Vagina (tissue), 2 donors: ENCODE measurements at regions not wholly inside any gene's neighbourhood (a gene's known extent, or its start where the extent isn't known, plus 50 kb on each side); places are given as distances from the start of the nearest gene placed in this dataset.

ENCODE experiments used
- DNase-seq, 2 donors: peaks; one replicate each; pipeline ENCODE4 v3.0.0-alpha.2; 2017; ENCODE audit errors: extremely low spot score in 2 of 2
- H3K27ac ChIP-seq: fragments of 200-600 bp; sonication (generic); one replicate; pipeline ENCODE4 v1.5.1; 2019
- H3K27me3 ChIP-seq: fragments of 200-600 bp; sonication (generic); one replicate; pipeline ENCODE4 v1.5.1; 2019
- H3K36me3 ChIP-seq, 2 donors: fragments of 200-600 bp; sonication (generic); one replicate each; pipeline ENCODE4 v1.5.1; 2017 to 2019
- H3K4me1 ChIP-seq: fragments of 200-600 bp; sonication (generic); one replicate; pipeline ENCODE4 v1.5.1; 2019
- H3K4me3 ChIP-seq, 2 donors: fragments of 200-600 bp; sonication (generic); 1 replicate in 1 of 2; 2 replicates in 1 of 2; pipeline ENCODE4 v1.5.1; 2016 to 2019
- H3K9me3 ChIP-seq: fragments of 200-600 bp; sonication (generic); one replicate; pipeline ENCODE4 v1.5.1; 2019
- POLR2A ChIP-seq, 2 donors: fragments of 450-650 bp; IDR thresholded peaks; one replicate each; pipeline ENCODE4 v1.6.1; 2017; ENCODE audit warnings: antibody characterized with exemption in 2 of 2, mild to moderate bottlenecking in 2 of 2, moderate library complexity in 2 of 2
- POLR2AphosphoS5 ChIP-seq, 2 donors: sonication (generic); formaldehyde crosslinking; IDR thresholded peaks; one replicate each; pipeline ENCODE4 v1.9.0; 2017; ENCODE audit warnings: antibody characterized with exemption in 2 of 2, mild to moderate bottlenecking in 2 of 2, low read depth in 1 of 2; ENCODE audit not compliant: insufficient read depth in 1 of 2
- intact Hi-C: fragments of 100-400 bp; cut with DNase I; formaldehyde crosslinking; loops from one replicate; pipeline ENCODE4 v1.15.1; 2023
- TF ChIP-seq, protein P1 (sequence below), 3 experiments: fragments of 450-650 bp in 2 of 3; fragments of 200-600 bp in 1 of 3; sonication (generic) in 1 of 3; IDR thresholded peaks; one replicate each; pipeline ENCODE4 v1.5.1; 2017 to 2019; ENCODE audit warnings: antibody characterized with exemption in 3 of 3, mild to moderate bottlenecking in 2 of 3, moderate library complexity in 2 of 3

DNA sequence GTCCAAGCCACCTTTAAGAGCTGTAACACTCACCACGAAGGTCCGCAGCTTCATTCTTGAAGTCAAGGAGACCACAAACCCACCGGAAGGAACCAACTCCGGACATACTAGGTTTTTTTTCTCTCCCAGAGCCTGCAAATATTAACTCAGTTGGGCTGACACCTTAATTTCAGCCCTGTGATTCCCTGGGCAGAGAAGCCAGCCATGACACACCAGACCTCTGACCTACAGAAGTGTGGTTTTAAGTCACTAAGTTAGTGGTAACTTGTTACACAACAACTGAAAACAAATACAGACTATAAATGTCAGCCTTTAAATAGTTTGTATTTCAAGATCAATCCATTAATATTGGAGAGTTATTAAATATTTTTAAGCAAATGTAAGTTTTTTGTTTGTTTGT lies 855.1 kb downstream of the TMEM182 start:
- H3K27me3 ChIP-seq: no peaks in the 10 kb centered on the region
- no peak for DNase-seq
- intact Hi-C loops: no loop called here
- H3K27ac ChIP-seq: no peak overlapping the region
- no peak for TF ChIP-seq POLR2AphosphoS5 (IDR thresholded peaks at IDR 0.05; ENCODE audit: insufficient read depth in 1 of 2, low read depth in 1 of 2)
- TF ChIP-seq, protein P1, sequence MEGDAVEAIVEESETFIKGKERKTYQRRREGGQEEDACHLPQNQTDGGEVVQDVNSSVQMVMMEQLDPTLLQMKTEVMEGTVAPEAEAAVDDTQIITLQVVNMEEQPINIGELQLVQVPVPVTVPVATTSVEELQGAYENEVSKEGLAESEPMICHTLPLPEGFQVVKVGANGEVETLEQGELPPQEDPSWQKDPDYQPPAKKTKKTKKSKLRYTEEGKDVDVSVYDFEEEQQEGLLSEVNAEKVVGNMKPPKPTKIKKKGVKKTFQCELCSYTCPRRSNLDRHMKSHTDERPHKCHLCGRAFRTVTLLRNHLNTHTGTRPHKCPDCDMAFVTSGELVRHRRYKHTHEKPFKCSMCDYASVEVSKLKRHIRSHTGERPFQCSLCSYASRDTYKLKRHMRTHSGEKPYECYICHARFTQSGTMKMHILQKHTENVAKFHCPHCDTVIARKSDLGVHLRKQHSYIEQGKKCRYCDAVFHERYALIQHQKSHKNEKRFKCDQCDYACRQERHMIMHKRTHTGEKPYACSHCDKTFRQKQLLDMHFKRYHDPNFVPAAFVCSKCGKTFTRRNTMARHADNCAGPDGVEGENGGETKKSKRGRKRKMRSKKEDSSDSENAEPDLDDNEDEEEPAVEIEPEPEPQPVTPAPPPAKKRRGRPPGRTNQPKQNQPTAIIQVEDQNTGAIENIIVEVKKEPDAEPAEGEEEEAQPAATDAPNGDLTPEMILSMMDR (IDR thresholded peaks at IDR 0.05): no peak
- no peak for TF ChIP-seq POLR2A (IDR thresholded peaks at IDR 0.05)
- no peak overlapping the region for H3K4me3 ChIP-seq
- H3K9me3 ChIP-seq: no peaks in the 10 kb centered on the region
- H3K36me3 ChIP-seq: no peaks in the 10 kb centered on the region
- H3K4me1 ChIP-seq: no peaks in the 10 kb centered on the region

DNA sequence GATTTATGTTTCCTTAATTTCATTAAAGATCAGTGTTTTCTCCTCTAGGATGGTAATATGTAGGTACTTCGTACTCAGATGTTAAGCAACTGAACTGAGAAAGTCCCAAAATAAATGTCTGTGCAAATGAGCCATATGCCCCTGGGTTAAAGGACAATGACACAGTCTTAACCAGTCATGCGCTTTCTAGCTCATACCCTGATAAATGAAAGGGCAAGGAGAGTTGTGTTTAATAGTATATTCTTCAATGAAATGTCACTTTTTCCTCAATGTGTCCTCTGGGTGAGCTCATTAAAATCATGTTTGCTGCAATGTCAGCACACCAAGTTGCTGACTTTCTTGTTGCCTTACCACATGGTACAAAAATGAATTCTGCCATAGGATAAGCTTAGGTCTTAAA lies 856.3 kb downstream of the TMEM182 start:
- no peak for TF ChIP-seq POLR2AphosphoS5 (IDR thresholded peaks at IDR 0.05; ENCODE audit: insufficient read depth in 1 of 2, low read depth in 1 of 2)
- TF ChIP-seq POLR2A (IDR thresholded peaks at IDR 0.05): no peak
- TF ChIP-seq, protein P1 (IDR thresholded peaks at IDR 0.05): no peak
- Histone ChIP-seq H3K27ac (no peak overlapping the region), H3K9me3 (no peaks in the 10 kb centered on the region), H3K4me3 (no peak overlapping the region), H3K4me1 (no peaks in the 10 kb centered on the region), H3K27me3 (no peaks in the 10 kb centered on the region), H3K36me3 (no peaks in the 10 kb centered on the region)
- intact Hi-C loops: no loop called here
- no peak for DNase-seq

- no peaks in the 10 kb centered on the region for H3K36me3 ChIP-seq
- no peak overlapping the region for H3K4me3 ChIP-seq
- intact Hi-C loops: no loop called here
- no peaks in the 10 kb centered on the region for H3K27me3 ChIP-seq
- H3K9me3 ChIP-seq: no peaks in the 10 kb centered on the region
- TF ChIP-seq POLR2AphosphoS5 (IDR thresholded peaks at IDR 0.05; ENCODE audit: insufficient read depth in 1 of 2, low read depth in 1 of 2) (no peak), POLR2A (IDR thresholded peaks at IDR 0.05) (no peak)
- TF ChIP-seq, protein P1 (IDR thresholded peaks at IDR 0.05): no peak
- H3K27ac ChIP-seq: no peak overlapping the region
- DNase-seq: no peak
- no peaks in the 10 kb centered on the region for H3K4me1 ChIP-seq
Measured at GRCh38 chr2:103627301-103627700, 865.5 kb downstream of the TMEM182 start.

DNA sequence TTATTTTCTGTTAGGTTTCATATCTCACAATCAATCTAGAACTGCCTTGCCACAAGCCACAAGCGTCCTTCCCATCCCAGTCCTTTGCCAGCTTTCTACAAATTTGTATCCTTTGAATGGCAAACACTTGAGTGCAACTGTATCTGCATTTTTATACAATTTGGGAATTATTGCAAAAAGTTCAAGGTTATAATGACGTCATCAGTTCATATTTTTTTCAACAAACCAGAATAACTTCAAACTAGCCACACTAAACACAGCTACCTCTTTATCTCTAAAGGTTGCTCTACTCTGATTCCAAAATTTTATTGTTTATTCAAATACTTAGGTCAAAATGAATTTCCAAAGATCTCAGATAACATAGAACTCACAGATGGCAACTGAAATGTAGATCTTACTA lies 877.1 kb downstream of the TMEM182 start:
- DNase-seq: no peak
- Histone ChIP-seq H3K4me1 (no peaks in the 10 kb centered on the region), H3K4me3 (no peak overlapping the region), H3K27ac (no peak overlapping the region), H3K27me3 (no peaks in the 10 kb centered on the region), H3K36me3 (no peaks in the 10 kb centered on the region), H3K9me3 (no peaks in the 10 kb centered on the region)
- intact Hi-C loops: no loop called here
- TF ChIP-seq POLR2A (IDR thresholded peaks at IDR 0.05) (no peak), POLR2AphosphoS5 (IDR thresholded peaks at IDR 0.05; ENCODE audit: insufficient read depth in 1 of 2, low read depth in 1 of 2) (no peak)
- TF ChIP-seq, protein P1 (IDR thresholded peaks at IDR 0.05): no peak

DNA sequence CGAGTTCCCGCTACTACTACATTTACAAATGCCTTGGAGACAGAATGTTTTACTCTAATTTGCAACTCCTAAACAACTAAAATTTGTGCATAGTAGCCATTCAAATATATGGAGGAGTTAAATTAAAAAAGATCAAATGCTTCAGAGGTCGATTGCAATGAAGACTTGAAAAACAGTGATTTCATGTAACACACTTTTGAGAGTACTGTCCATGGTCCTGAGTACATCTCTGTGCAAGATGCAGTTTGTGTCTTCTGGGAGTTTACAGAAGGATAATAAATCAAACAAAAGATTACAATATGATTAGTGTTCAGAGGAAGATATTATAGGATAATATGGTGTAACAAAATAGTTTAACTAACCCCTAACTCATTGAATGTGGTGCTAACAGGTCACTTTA lies 894.7 kb downstream of the TMEM182 start:
- Histone ChIP-seq H3K9me3 (no peaks in the 10 kb centered on the region), H3K4me3 (no peak overlapping the region), H3K27me3 (no peaks in the 10 kb centered on the region), H3K27ac (no peak overlapping the region), H3K4me1 (no peaks in the 10 kb centered on the region), H3K36me3 (no peaks in the 10 kb centered on the region)
- DNase-seq: no peak
- TF ChIP-seq, protein P1 (IDR thresholded peaks at IDR 0.05): no peak
- TF ChIP-seq POLR2AphosphoS5 (IDR thresholded peaks at IDR 0.05; ENCODE audit: insufficient read depth in 1 of 2, low read depth in 1 of 2) (no peak), POLR2A (IDR thresholded peaks at IDR 0.05) (no peak)
- intact Hi-C loops: no loop called here
